ENCODE measurements at regions not wholly inside any gene's neighbourhood (a gene's known extent, or its start where the extent isn't known, plus 50 kb on each side); places are given as distances from the start of the nearest gene placed in this dataset.
A peak's percentile ranks its signal among the peaks of the same experiment; 100 is the strongest.

DNA sequence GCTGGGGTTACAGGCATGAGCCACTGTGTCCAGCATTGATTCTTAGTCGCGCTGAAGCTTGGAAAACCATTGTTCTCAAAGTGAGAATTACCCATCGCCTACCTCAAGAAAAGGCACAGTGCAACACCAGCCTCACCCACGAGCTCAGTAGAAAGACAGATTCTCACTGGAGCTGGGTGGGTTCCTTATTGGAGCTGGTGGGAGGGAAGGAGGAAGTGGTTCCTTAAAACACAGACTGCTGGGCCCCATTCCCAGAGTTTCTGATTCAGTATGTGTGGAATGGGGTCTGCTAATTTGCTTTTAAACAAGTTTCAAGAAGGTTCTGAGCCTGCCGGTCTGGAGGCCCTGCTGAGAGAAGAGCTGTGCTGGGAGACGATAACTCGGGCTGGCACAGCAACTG lies 264.7 kb downstream of the ENGASE start:
- Histone ChIP-seq H3K36me3 (ENCODE audit: low read depth) (no peaks in the 10 kb centered on the region), H3K79me2 (ENCODE audit: insufficient read depth) (no peaks in the 10 kb centered on the region), H3K4me3 (no peak overlapping the region), H3K27me3 (replicated peaks; ENCODE audit: insufficient read depth) (no peaks in the 10 kb centered on the region; the same call in 1 of the 2 replicates), H3K9me3 (ENCODE audit: low read depth) (no peaks in the 10 kb centered on the region), H3K9ac (no peak overlapping the region), H3K4me1 (ENCODE audit: insufficient read depth) (no peaks in the 10 kb centered on the region), H4K20me1 (ENCODE audit: insufficient read depth) (no peaks in the 10 kb centered on the region), H3F3A (ENCODE audit: insufficient read depth) (no peaks in the 10 kb centered on the region), H3K27ac (no peak overlapping the region), H3K9me2 (ENCODE audit: insufficient read depth) (no peaks in the 10 kb centered on the region), H2AFZ (no peak overlapping the region), H3K4me2 (ENCODE audit: unreplicated experiment) (no peak overlapping the region)
- in situ Hi-C loops (cut with MboI): no loop called here
- 37 to 39% methylated on average over 7 of the region's 7 CpGs for WGBS, 2 experiments (ENCODE audit: low coverage in 1 of 2, low lambda C conversion rate in 2 of 2, missing lambda C conversion rate in 2 of 2)
- DNase-seq: no peak
- TF ChIP-seq EZH2phosphoT487 (IDR thresholded peaks at IDR 0.05; ENCODE audit: insufficient read depth, low read depth): no peak
- no peak for TF ChIP-seq EZH2 (IDR thresholded peaks at IDR 0.05; ENCODE audit: insufficient read depth, poor library complexity, severe bottlenecking)

GRCh38 chr17:79338604-79339003 lies 264.0 kb downstream of the ENGASE start:
- TF ChIP-seq EZH2phosphoT487 (IDR thresholded peaks at IDR 0.05; ENCODE audit: insufficient read depth, low read depth): no peak
- TF ChIP-seq EZH2 (IDR thresholded peaks at IDR 0.05; ENCODE audit: insufficient read depth, poor library complexity, severe bottlenecking): no peak
- peak; percentile 53 for DNase-seq
- Histone ChIP-seq H3K4me2 (ENCODE audit: unreplicated experiment) (no peak overlapping the region), H3K4me3 (no peak overlapping the region), H3F3A (ENCODE audit: insufficient read depth) (no peaks in the 10 kb centered on the region), H4K20me1 (ENCODE audit: insufficient read depth) (no peaks in the 10 kb centered on the region), H3K9me2 (ENCODE audit: insufficient read depth) (no peaks in the 10 kb centered on the region), H3K9me3 (ENCODE audit: low read depth) (no peaks in the 10 kb centered on the region), H3K4me1 (ENCODE audit: insufficient read depth) (no peaks in the 10 kb centered on the region), H3K27me3 (replicated peaks; ENCODE audit: insufficient read depth) (no peaks in the 10 kb centered on the region; the same call in 1 of the 2 replicates), H3K9ac (no peak overlapping the region), H2AFZ (no peak overlapping the region), H3K36me3 (ENCODE audit: low read depth) (no peaks in the 10 kb centered on the region), H3K27ac (no peak overlapping the region), H3K79me2 (ENCODE audit: insufficient read depth) (no peaks in the 10 kb centered on the region)
- 11 to 12% methylated on average over 4 of the region's 4 CpGs for WGBS, 2 experiments (ENCODE audit: low coverage in 1 of 2, low lambda C conversion rate in 2 of 2, missing lambda C conversion rate in 2 of 2)
- in situ Hi-C loops (cut with MboI): no loop called here

DNA sequence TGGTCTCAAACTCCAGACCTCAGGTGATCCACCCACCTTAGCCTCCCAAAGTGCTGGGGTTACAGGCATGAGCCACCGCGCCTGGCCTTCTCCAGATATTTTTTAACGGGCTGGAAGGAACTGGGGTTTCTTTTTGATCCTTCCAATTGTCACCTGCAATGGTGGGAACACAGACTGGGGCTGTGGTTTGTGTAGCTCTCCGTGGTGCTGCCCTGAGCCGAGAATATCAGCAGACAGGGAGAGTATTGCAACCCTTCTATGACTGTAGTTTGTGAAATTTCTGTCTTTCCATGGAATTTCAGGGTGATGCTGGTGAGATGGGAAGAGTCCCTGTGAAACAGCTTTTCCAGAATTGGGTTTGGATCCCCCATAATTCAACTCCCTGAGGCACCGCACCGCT lies 263.5 kb downstream of the ENGASE start:
- H3F3A ChIP-seq (ENCODE audit: insufficient read depth): no peaks in the 10 kb centered on the region
- no peaks in the 10 kb centered on the region for H4K20me1 ChIP-seq (ENCODE audit: insufficient read depth)
- no peaks in the 10 kb centered on the region for H3K79me2 ChIP-seq (ENCODE audit: insufficient read depth)
- no peaks in the 10 kb centered on the region for H3K4me1 ChIP-seq (ENCODE audit: insufficient read depth)
- no peak overlapping the region for H3K9ac ChIP-seq
- peak; percentile 3 for DNase-seq
- H3K4me2 ChIP-seq (ENCODE audit: unreplicated experiment): no peak overlapping the region
- no peaks in the 10 kb centered on the region for H3K9me2 ChIP-seq (ENCODE audit: insufficient read depth)
- H2AFZ ChIP-seq: no peak overlapping the region
- H3K9me3 ChIP-seq (ENCODE audit: low read depth): no peaks in the 10 kb centered on the region
- no peak overlapping the region for H3K4me3 ChIP-seq
- H3K27ac ChIP-seq: no peak overlapping the region
- H3K36me3 ChIP-seq (ENCODE audit: low read depth): no peaks in the 10 kb centered on the region
- H3K27me3 ChIP-seq (replicated peaks; ENCODE audit: insufficient read depth): no peaks in the 10 kb centered on the region; the same call in 1 of the 2 replicates
- TF ChIP-seq EZH2phosphoT487 (IDR thresholded peaks at IDR 0.05; ENCODE audit: insufficient read depth, low read depth) (no peak), EZH2 (IDR thresholded peaks at IDR 0.05; ENCODE audit: insufficient read depth, poor library complexity, severe bottlenecking) (no peak)
- 35 to 40% methylated on average over 7 of the region's 7 CpGs for WGBS, 2 experiments (ENCODE audit: low coverage in 1 of 2, low lambda C conversion rate in 2 of 2, missing lambda C conversion rate in 2 of 2)
- in situ Hi-C loops (cut with MboI): no loop called here

DNA sequence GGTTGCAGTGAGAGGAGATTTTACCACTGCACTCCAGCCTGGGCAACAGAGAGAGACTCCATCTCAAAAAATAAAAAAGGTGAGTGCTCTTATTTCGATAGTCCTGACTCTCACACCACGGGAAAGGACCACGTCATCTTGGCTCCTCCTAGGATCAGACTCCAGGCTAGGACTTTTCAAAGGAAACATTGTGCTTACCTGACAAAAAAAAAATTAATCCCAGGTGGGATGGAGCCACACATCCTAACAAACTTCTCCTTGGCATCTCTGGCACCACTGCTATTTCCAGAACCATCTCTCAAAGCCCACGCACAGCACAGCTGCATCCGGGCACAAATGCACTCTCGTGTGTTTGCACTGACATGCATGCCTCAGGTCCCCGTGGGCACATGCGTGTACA lies 262.4 kb downstream of the ENGASE start:
- in situ Hi-C loops (cut with MboI): no loop called here
- Histone ChIP-seq H3K36me3 (ENCODE audit: low read depth) (no peaks in the 10 kb centered on the region), H3K27ac (no peak overlapping the region), H3K9me3 (ENCODE audit: low read depth) (no peaks in the 10 kb centered on the region), H3K4me3 (no peak overlapping the region), H3K9ac (no peak overlapping the region), H3F3A (ENCODE audit: insufficient read depth) (no peaks in the 10 kb centered on the region), H3K27me3 (replicated peaks; ENCODE audit: insufficient read depth) (peaks cover 3% of the 10 kb centered on the region), H4K20me1 (ENCODE audit: insufficient read depth) (no peaks in the 10 kb centered on the region), H3K4me1 (ENCODE audit: insufficient read depth) (no peaks in the 10 kb centered on the region), H3K4me2 (ENCODE audit: unreplicated experiment) (no peak overlapping the region), H2AFZ (no peak overlapping the region), H3K79me2 (ENCODE audit: insufficient read depth) (no peaks in the 10 kb centered on the region), H3K9me2 (ENCODE audit: insufficient read depth) (no peaks in the 10 kb centered on the region)
- no peak for DNase-seq
- WGBS, 2 experiments (ENCODE audit: low coverage in 1 of 2, low lambda C conversion rate in 2 of 2, missing lambda C conversion rate in 2 of 2): 46 to 51% methylated on average over 8 of the region's 8 CpGs
- no peak for TF ChIP-seq EZH2phosphoT487 (IDR thresholded peaks at IDR 0.05; ENCODE audit: insufficient read depth, low read depth)
- no peak for TF ChIP-seq EZH2 (IDR thresholded peaks at IDR 0.05; ENCODE audit: insufficient read depth, poor library complexity, severe bottlenecking)

DNA sequence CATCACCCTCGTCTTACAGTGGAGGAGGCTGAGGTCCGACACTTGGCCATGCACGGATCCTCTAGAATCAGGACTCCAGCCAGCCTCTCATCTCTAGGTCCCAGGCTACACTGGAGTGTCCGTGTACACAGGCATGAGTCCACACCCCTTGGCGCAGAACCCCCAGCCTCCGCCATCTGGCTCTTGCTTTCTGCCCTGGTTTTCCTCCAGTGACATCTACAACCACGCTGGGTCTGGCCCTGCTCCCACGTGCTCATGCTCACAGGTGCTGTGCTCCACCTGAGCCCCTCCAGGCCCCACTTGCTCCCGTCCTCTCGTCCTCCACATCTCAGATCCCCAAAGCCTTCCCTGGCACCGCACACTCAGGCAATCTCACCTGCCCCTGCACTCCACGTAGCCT lies 260.8 kb downstream of the ENGASE start:
- H3K4me3 ChIP-seq: no peak overlapping the region
- H3K79me2 ChIP-seq (ENCODE audit: insufficient read depth): no peaks in the 10 kb centered on the region
- H2AFZ ChIP-seq: no peak overlapping the region
- no peaks in the 10 kb centered on the region for H3K36me3 ChIP-seq (ENCODE audit: low read depth)
- no peak overlapping the region for H3K9ac ChIP-seq
- no peaks in the 10 kb centered on the region for H4K20me1 ChIP-seq (ENCODE audit: insufficient read depth)
- no peaks in the 10 kb centered on the region for H3F3A ChIP-seq (ENCODE audit: insufficient read depth)
- no peaks in the 10 kb centered on the region for H3K9me2 ChIP-seq (ENCODE audit: insufficient read depth)
- WGBS, 2 experiments (ENCODE audit: low coverage in 1 of 2, low lambda C conversion rate in 2 of 2, missing lambda C conversion rate in 2 of 2): 38 to 43% methylated on average over 11 to 12 of the region's 12 CpGs
- no peaks in the 10 kb centered on the region for H3K4me1 ChIP-seq (ENCODE audit: insufficient read depth)
- H3K9me3 ChIP-seq (ENCODE audit: low read depth): no peaks in the 10 kb centered on the region
- in situ Hi-C loops (cut with MboI): no loop called here
- H3K27ac ChIP-seq: no peak overlapping the region
- no peak for DNase-seq
- TF ChIP-seq EZH2phosphoT487 (IDR thresholded peaks at IDR 0.05; ENCODE audit: insufficient read depth, low read depth) (no peak), EZH2 (IDR thresholded peaks at IDR 0.05; ENCODE audit: insufficient read depth, poor library complexity, severe bottlenecking) (no peak)
- H3K4me2 ChIP-seq (ENCODE audit: unreplicated experiment): no peak overlapping the region
- H3K27me3 ChIP-seq (replicated peaks; ENCODE audit: insufficient read depth): peaks cover 5% of the 10 kb centered on the region

Data from GM23248 (cell line).